ENCODE measurements at regions not wholly inside any gene's neighbourhood (a gene's known extent, or its start where the extent isn't known, plus 50 kb on each side); places are given as distances from the start of the nearest gene placed in this dataset.

GRCh38 chr12:130254461-130255276, 83.0 kb upstream of the PIWIL1 start:
- CTCF ChIA-PET = interaction anchor here (0.7 kb wide), 1 partner anchor 189 kb away, joined by 3 read pairs; no protein-coding TSS in a partner anchor
- H3K9me3 Mint-ChIP-seq (ENCODE audit: low read depth, unreplicated experiment) = peaks cover 22% of the 10 kb centered on the region
- no peaks in the 10 kb centered on the region for H3K36me3 Mint-ChIP-seq (ENCODE audit: insufficient read depth, unreplicated experiment)
- no peak for TF ChIP-seq CTCF (IDR thresholded peaks at IDR 0.05; ENCODE audit: unreplicated experiment)
- DNase-seq = no peak
- no peak overlapping the region for H3K27ac Mint-ChIP-seq (ENCODE audit: unreplicated experiment)
- intact Hi-C loops (cut with micrococcal nuclease; ENCODE audit: unreplicated experiment) = no loop called here
- H3K4me3 Mint-ChIP-seq (ENCODE audit: low read depth, unreplicated experiment) = no peak overlapping the region
- H3K4me1 Mint-ChIP-seq (ENCODE audit: low read depth, unreplicated experiment) = no peaks in the 10 kb centered on the region
- no TSS peak for BruUV-seq (replicated peaks)
- H3K27me3 Mint-ChIP-seq (ENCODE audit: unreplicated experiment) = no peaks in the 10 kb centered on the region

GRCh38 chr12:130258863-130259262, 78.8 kb upstream of the PIWIL1 start:
- H3K4me3 Mint-ChIP-seq (ENCODE audit: low read depth, unreplicated experiment) = no peak overlapping the region
- H3K27me3 Mint-ChIP-seq (ENCODE audit: unreplicated experiment) = no peaks in the 10 kb centered on the region
- intact Hi-C loops (cut with micrococcal nuclease; ENCODE audit: unreplicated experiment) = no loop called here
- H3K36me3 Mint-ChIP-seq (ENCODE audit: insufficient read depth, unreplicated experiment) = no peaks in the 10 kb centered on the region
- BruUV-seq (replicated peaks) = no TSS peak
- DNase-seq = no peak
- no peak for TF ChIP-seq CTCF (IDR thresholded peaks at IDR 0.05; ENCODE audit: unreplicated experiment)
- no peak overlapping the region for H3K27ac Mint-ChIP-seq (ENCODE audit: unreplicated experiment)
- CTCF ChIA-PET = no interaction called here
- H3K4me1 Mint-ChIP-seq (ENCODE audit: low read depth, unreplicated experiment) = no peaks in the 10 kb centered on the region
- peaks cover 15% of the 10 kb centered on the region for H3K9me3 Mint-ChIP-seq (ENCODE audit: low read depth, unreplicated experiment)

DNA sequence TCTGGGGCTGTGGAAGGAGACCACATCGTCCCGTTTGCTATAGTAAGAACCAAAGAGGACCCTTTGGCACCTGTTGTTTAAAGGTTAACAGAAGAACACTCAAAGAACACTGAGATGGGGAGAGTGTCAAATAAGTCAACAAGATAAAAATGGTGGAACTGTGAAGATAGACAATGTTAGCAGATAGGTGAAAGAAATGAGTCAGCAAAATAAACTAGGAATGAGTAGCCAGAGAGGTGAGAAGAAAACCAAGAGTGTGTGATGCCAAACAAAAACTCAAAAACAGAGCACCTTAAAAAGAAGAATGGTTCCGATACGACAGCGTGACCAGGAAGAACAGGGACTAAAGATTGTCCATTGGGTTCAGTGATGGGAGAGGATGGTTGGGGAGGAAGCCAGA, 74.7 kb upstream of the PIWIL1 start:
- H3K27ac Mint-ChIP-seq (ENCODE audit: unreplicated experiment) = no peak overlapping the region
- no peak for DNase-seq
- no peaks in the 10 kb centered on the region for H3K4me1 Mint-ChIP-seq (ENCODE audit: low read depth, unreplicated experiment)
- H3K27me3 Mint-ChIP-seq (ENCODE audit: unreplicated experiment) = no peaks in the 10 kb centered on the region
- no peak overlapping the region for H3K4me3 Mint-ChIP-seq (ENCODE audit: low read depth, unreplicated experiment)
- BruUV-seq (replicated peaks) = no TSS peak
- H3K36me3 Mint-ChIP-seq (ENCODE audit: insufficient read depth, unreplicated experiment) = no peaks in the 10 kb centered on the region
- TF ChIP-seq CTCF (IDR thresholded peaks at IDR 0.05; ENCODE audit: unreplicated experiment) = no peak
- CTCF ChIA-PET = no interaction called here
- peaks cover 21% of the 10 kb centered on the region for H3K9me3 Mint-ChIP-seq (ENCODE audit: low read depth, unreplicated experiment)
- intact Hi-C loops (cut with micrococcal nuclease; ENCODE audit: unreplicated experiment) = no loop called here

- no peak overlapping the region for H3K4me3 Mint-ChIP-seq (ENCODE audit: low read depth, unreplicated experiment)
- DNase-seq = no peak
- no peaks in the 10 kb centered on the region for H3K36me3 Mint-ChIP-seq (ENCODE audit: insufficient read depth, unreplicated experiment)
- intact Hi-C loops (cut with micrococcal nuclease; ENCODE audit: unreplicated experiment) = no loop called here
- H3K27ac Mint-ChIP-seq (ENCODE audit: unreplicated experiment) = no peak overlapping the region
- no peaks in the 10 kb centered on the region for H3K4me1 Mint-ChIP-seq (ENCODE audit: low read depth, unreplicated experiment)
- no TSS peak for BruUV-seq (replicated peaks)
- H3K27me3 Mint-ChIP-seq (ENCODE audit: unreplicated experiment) = no peaks in the 10 kb centered on the region
- TF ChIP-seq CTCF (IDR thresholded peaks at IDR 0.05; ENCODE audit: unreplicated experiment) = no peak
- peaks cover 21% of the 10 kb centered on the region for H3K9me3 Mint-ChIP-seq (ENCODE audit: low read depth, unreplicated experiment)
- CTCF ChIA-PET = no interaction called here
Observed at GRCh38 chr12:130263996-130264395, 73.7 kb upstream of the PIWIL1 start.

All from Calu3 (cell line).